HG03439 (cell line): ENCODE measurements at regions not wholly inside any gene's neighbourhood (a gene's known extent, or its start where the extent isn't known, plus 50 kb on each side); places are given as distances from the start of the nearest gene placed in this dataset.
"Not testable (repeated sequence)": the region's sequence is repeated elsewhere in the genome, so short reads cannot be mapped to it uniquely, and the experiment has no call there.

Experiments used
- ATAC-seq: cut with Tn5 transposase; IDR thresholded peaks from one replicate; pipeline ENCODE4 v1.9.1; 2021; ENCODE audit warnings: mild to moderate bottlenecking, moderate library complexity; ENCODE audit not compliant: unreplicated experiment

GRCh38 chr3:81198216-81198615 lies 563.2 kb downstream of the GBE1 start:
- ATAC-seq, result no peak

GRCh38 chr3:81197386-81197785 lies 564.1 kb downstream of the GBE1 start:
- no peak for ATAC-seq

GRCh38 chr3:81195478-81195877 lies 566.0 kb downstream of the GBE1 start:
- ATAC-seq, result no peak

GRCh38 chr3:81186412-81186811 lies 575.0 kb downstream of the GBE1 start:
- no peak for ATAC-seq

- not testable (repeated sequence) for ATAC-seq
These were observed 579.2 kb downstream of the GBE1 start for GRCh38 chr3:81182086-81182875.

GRCh38 chr3:81173514-81173913 lies 587.9 kb downstream of the GBE1 start:
- ATAC-seq, result no peak

GRCh38 chr3:81170298-81170697 lies 591.1 kb downstream of the GBE1 start:
- ATAC-seq, result no peak

- ATAC-seq, result no peak
These were observed 596.6 kb downstream of the GBE1 start for GRCh38 chr3:81164806-81165205.

- no peak for ATAC-seq
These were observed 599.6 kb downstream of the GBE1 start for GRCh38 chr3:81161851-81162250.

- ATAC-seq, result no peak
These were observed 600.3 kb downstream of the GBE1 start for GRCh38 chr3:81161100-81161499.

- ATAC-seq, result no peak
These were observed 606.8 kb downstream of the GBE1 start for GRCh38 chr3:81154611-81155143.

GRCh38 chr3:81152156-81152555 lies 609.3 kb downstream of the GBE1 start:
- ATAC-seq, result no peak

GRCh38 chr3:81132995-81133394 lies 628.5 kb downstream of the GBE1 start:
- ATAC-seq, result no peak

- no peak for ATAC-seq
These were observed 655.5 kb downstream of the GBE1 start for GRCh38 chr3:81105789-81106488.

- ATAC-seq, result no peak
These were observed 656.2 kb downstream of the GBE1 start for GRCh38 chr3:81105206-81105605.

GRCh38 chr3:81097889-81098288 lies 663.6 kb downstream of the GBE1 start:
- no peak for ATAC-seq

- no peak for ATAC-seq
These were observed 665.5 kb downstream of the GBE1 start for GRCh38 chr3:81095956-81096355.

- ATAC-seq, result no peak
These were observed 666.5 kb downstream of the GBE1 start for GRCh38 chr3:81094986-81095385.

GRCh38 chr3:81087607-81088006 lies 673.8 kb downstream of the GBE1 start:
- no peak for ATAC-seq

- ATAC-seq, result no peak
These were observed 675.1 kb downstream of the GBE1 start for GRCh38 chr3:81086348-81086747.

- no peak for ATAC-seq
These were observed 680.8 kb downstream of the GBE1 start for GRCh38 chr3:81080608-81081007.

GRCh38 chr3:81072591-81072990 lies 688.9 kb downstream of the GBE1 start:
- ATAC-seq, result no peak
